Endodermal cell (in vitro differentiated cells): ENCODE measurements at regions not wholly inside any gene's neighbourhood (a gene's known extent, or its start where the extent isn't known, plus 50 kb on each side); places are given as distances from the start of the nearest gene placed in this dataset.

Experiments
- DNase-seq: peaks from one replicate; pipeline ENCODE4 v3.0.0-alpha.2; 2017
- H3K27ac ChIP-seq: 2 replicates; pipeline ENCODE4 v1.5.1; 2013; ENCODE audit warnings: mild to moderate bottlenecking, low read depth, low read length, moderate library complexity
- H3K27me3 ChIP-seq: 2 replicates; pipeline ENCODE4 v1.6.1; 2013; ENCODE audit warnings: mild to moderate bottlenecking, low read length, moderate library complexity; ENCODE audit not compliant: insufficient read depth, control insufficient read depth, poor library complexity, severe bottlenecking
- H3K36me3 ChIP-seq: 2 replicates; pipeline ENCODE4 v1.7.0; 2013; ENCODE audit warnings: mild to moderate bottlenecking, low read length, moderate library complexity; ENCODE audit not compliant: control insufficient read depth, insufficient read depth
- H3K4me1 ChIP-seq: one replicate; pipeline ENCODE4 v1.7.0; 2013; ENCODE audit warnings: low read length; ENCODE audit not compliant: control insufficient read depth, insufficient read depth
- H3K4me3 ChIP-seq: 2 replicates; pipeline ENCODE4 v1.5.1; 2013; ENCODE audit warnings: mild to moderate bottlenecking, low read length, moderate library complexity
- H3K9ac ChIP-seq: 2 replicates; pipeline ENCODE4 v1.6.1; 2013; ENCODE audit warnings: mild to moderate bottlenecking, low read length, moderate library complexity; ENCODE audit not compliant: poor library complexity, severe bottlenecking; ENCODE audit errors: extremely low read depth
- H3K9me3 ChIP-seq: 2 replicates; pipeline ENCODE4 v1.6.1; 2013; ENCODE audit warnings: mild to moderate bottlenecking, low read length, moderate library complexity; ENCODE audit not compliant: control insufficient read depth
- H3K27ac Mint-ChIP-seq: 2 replicates; pipeline ENCODE4 v1.8.0; 2020; ENCODE audit warnings: mixed read lengths
- H3K27me3 Mint-ChIP-seq: 2 replicates; pipeline ENCODE4 v1.8.0; 2021; ENCODE audit warnings: mild to moderate bottlenecking, mixed read lengths; ENCODE audit not compliant: insufficient read depth
- H3K36me3 Mint-ChIP-seq: 2 replicates; pipeline ENCODE4 v1.8.0; 2020; ENCODE audit warnings: low read depth, mixed read lengths
- H3K4me1 Mint-ChIP-seq: 2 replicates; pipeline ENCODE4 v1.8.0; 2020; ENCODE audit warnings: mixed read lengths
- H3K4me3 Mint-ChIP-seq: 2 replicates; pipeline ENCODE4 v1.8.0; 2020; ENCODE audit warnings: mild to moderate bottlenecking, moderate library complexity, mixed read lengths
- H3K9me3 Mint-ChIP-seq: 2 replicates; pipeline ENCODE4 v1.8.0; 2020; ENCODE audit warnings: mild to moderate bottlenecking, mixed read lengths
- CTCF ChIP-seq: fragments of 200-600 bp; sonication (generic); conservative IDR thresholded peaks from 2 replicates; pipeline ENCODE4 v1.5.0; 2021; ENCODE audit warnings: antibody characterized with exemption, mild to moderate bottlenecking
- WGBS, 2 experiments: methylation state at CpG; one replicate each; pipeline versions ENCODE4 v1.1.5 to v1.1.7; 2013; ENCODE audit warnings: missing lambda C conversion rate in 2 of 2, mixed read lengths in 1 of 2; ENCODE audit not compliant: insufficient coverage in 1 of 2, insufficient read length in 1 of 2; 5-methylcytosine and 5-hydroxymethylcytosine counted together

GRCh38 chr3:167166012-167166411, 214.1 kb downstream of the ZBBX start:
- Mint-ChIP-seq H3K36me3 (no peaks in the 10 kb centered on the region), H3K4me1 (peaks cover 32% of the 10 kb centered on the region), H3K27ac (no peak overlapping the region), H3K9me3 (no peaks in the 10 kb centered on the region), H3K27me3 (no peaks in the 10 kb centered on the region), H3K4me3 (no peak overlapping the region)
- H3K4me3 ChIP-seq: peak overlapping the region; percentile 19
- no peak overlapping the region for H3K27ac ChIP-seq
- TF ChIP-seq CTCF: no peak
- H3K9ac ChIP-seq: no peak overlapping the region
- H3K4me1 ChIP-seq: peaks cover 5% of the 10 kb centered on the region
- H3K36me3 ChIP-seq: no peaks in the 10 kb centered on the region
- no peak for DNase-seq
- no peaks in the 10 kb centered on the region for H3K27me3 ChIP-seq
- H3K9me3 ChIP-seq: no peaks in the 10 kb centered on the region

- DNase-seq: no peak
- Mint-ChIP-seq H3K9me3 (no peaks in the 10 kb centered on the region), H3K4me1 (peaks cover 32% of the 10 kb centered on the region), H3K27ac (no peak overlapping the region), H3K36me3 (no peaks in the 10 kb centered on the region), H3K4me3 (no peak overlapping the region), H3K27me3 (no peaks in the 10 kb centered on the region)
- Histone ChIP-seq H3K9me3 (no peaks in the 10 kb centered on the region), H3K27me3 (no peaks in the 10 kb centered on the region), H3K4me1 (peaks cover 5% of the 10 kb centered on the region), H3K4me3 (no peak overlapping the region), H3K9ac (no peak overlapping the region), H3K36me3 (no peaks in the 10 kb centered on the region), H3K27ac (no peak overlapping the region)
- 99% methylated on average over 2 of the region's 3 CpGs; no CpG with 5 or more reads in 1 of the 2 experiments for WGBS, 2 experiments
- TF ChIP-seq CTCF: no peak
Observed at GRCh38 chr3:167163580-167163979, 216.5 kb downstream of the ZBBX start.

GRCh38 chr3:167162083-167162482, 218.0 kb downstream of the ZBBX start:
- no peak for DNase-seq
- Histone ChIP-seq H3K4me3 (no peak overlapping the region), H3K9ac (no peak overlapping the region), H3K36me3 (no peaks in the 10 kb centered on the region), H3K4me1 (peaks cover 5% of the 10 kb centered on the region), H3K27me3 (no peaks in the 10 kb centered on the region), H3K27ac (no peak overlapping the region), H3K9me3 (peaks cover 5% of the 10 kb centered on the region)
- no peak overlapping the region for H3K27ac Mint-ChIP-seq
- WGBS, 2 experiments: 88 to 100% methylated on average over 1 of the region's 1 CpG
- peaks cover 30% of the 10 kb centered on the region for H3K4me1 Mint-ChIP-seq
- H3K27me3 Mint-ChIP-seq: no peaks in the 10 kb centered on the region
- no peak overlapping the region for H3K4me3 Mint-ChIP-seq
- H3K9me3 Mint-ChIP-seq: peaks cover 1% of the 10 kb centered on the region
- TF ChIP-seq CTCF: no peak
- no peaks in the 10 kb centered on the region for H3K36me3 Mint-ChIP-seq
